GM19463 (cell line): ENCODE measurements at regions not wholly inside any gene's neighbourhood (a gene's known extent, or its start where the extent isn't known, plus 50 kb on each side); places are given as distances from the start of the nearest gene placed in this dataset.
"Not testable (repeated sequence)": the region's sequence is repeated elsewhere in the genome, so short reads cannot be mapped to it uniquely, and the experiment has no call there.

Source experiments
- ATAC-seq: cut with Tn5 transposase; IDR thresholded peaks from one replicate; pipeline ENCODE4 v1.9.1; 2021; ENCODE audit warnings: mild to moderate bottlenecking, moderate library complexity; ENCODE audit not compliant: unreplicated experiment

- ATAC-seq, result not testable (repeated sequence)
Measured at GRCh38 chr18:14460364-14460763, 83.0 kb downstream of the POTEC start.

- ATAC-seq, result not testable (repeated sequence)
Measured at GRCh38 chr18:14459826-14460225, 83.6 kb downstream of the POTEC start.

- not testable (repeated sequence) for ATAC-seq
Measured at GRCh38 chr18:14458009-14458945, 85.1 kb downstream of the POTEC start.

DNA sequence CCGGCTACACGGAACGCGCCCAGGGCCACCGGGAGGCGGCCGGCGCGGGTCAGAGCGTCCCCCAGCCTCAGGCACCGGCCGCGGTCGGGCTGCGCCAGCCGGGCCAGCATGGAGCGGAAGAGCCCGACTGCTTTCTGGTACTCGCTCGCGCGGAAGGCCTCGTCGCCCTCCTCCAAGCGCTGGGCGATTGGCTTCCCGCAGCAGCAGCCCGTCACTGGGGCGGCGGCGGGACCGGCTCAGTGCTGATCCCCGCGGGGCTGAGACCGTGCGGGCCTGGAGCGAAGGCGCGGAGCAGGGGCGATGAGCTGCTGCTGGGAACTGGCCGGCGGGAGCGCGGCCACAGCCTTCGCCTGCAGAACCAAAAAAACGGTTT lies 92.8 kb downstream of the POTEC start:
- not testable (repeated sequence) for ATAC-seq

DNA sequence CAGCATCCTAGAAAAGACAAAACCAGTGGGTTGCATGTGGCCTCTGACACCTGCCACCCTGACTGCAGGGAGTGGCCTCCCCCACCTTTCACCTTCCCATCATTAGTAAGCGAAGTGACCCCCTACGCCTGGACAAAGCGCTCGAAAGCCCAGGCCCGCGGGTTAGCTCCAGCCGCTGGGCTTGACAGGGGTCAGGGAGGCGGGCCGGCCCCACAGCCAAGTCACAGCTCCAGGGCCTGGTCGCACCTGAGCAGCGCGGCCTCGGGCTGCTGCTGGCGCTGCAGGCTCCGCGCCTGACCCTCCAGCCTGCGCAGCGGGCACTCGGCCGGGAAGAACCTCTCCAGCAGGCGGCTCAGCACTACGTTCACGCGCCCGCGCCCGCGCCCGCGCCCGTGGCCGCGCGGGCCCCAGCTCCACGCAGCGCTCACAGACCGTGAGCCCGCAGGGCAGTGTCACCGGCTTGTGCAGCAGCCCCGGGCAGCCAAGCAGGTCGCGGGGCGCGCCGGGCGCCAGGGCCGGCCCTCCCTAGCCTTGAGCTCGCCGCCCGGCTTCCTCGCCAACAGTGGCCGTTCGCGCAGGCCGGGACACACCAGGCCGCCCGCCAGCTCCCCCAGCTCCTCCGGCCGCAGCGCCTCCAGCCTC lies 93.3 kb downstream of the POTEC start:
- ATAC-seq, result not testable (repeated sequence)

DNA sequence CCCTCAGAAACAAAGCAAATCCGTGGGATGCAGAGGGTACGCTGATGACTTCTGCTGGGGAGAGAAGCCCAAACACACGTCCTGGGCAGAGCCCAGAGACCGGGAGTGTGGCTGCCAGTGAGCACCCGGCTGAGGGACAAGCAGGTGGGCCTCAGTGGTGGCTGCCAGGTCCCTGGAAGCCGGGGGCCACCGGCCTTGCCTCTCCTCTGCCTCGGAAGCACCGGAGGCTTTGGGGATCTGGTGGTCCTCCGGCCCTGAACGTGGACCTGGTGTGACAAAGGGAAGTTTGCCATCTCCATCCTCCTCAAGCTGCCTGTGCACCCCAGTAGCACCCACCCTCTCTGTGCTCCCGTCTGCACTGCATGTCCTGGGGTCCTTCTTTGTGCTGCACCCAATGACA lies 94.3 kb downstream of the POTEC start:
- not testable (repeated sequence) for ATAC-seq

- not testable (repeated sequence) for ATAC-seq
Measured at GRCh38 chr18:14447715-14448114, 95.7 kb downstream of the POTEC start.

GRCh38 chr18:14435460-14435859 lies 107.9 kb downstream of the POTEC start:
- ATAC-seq, result not testable (repeated sequence)

DNA sequence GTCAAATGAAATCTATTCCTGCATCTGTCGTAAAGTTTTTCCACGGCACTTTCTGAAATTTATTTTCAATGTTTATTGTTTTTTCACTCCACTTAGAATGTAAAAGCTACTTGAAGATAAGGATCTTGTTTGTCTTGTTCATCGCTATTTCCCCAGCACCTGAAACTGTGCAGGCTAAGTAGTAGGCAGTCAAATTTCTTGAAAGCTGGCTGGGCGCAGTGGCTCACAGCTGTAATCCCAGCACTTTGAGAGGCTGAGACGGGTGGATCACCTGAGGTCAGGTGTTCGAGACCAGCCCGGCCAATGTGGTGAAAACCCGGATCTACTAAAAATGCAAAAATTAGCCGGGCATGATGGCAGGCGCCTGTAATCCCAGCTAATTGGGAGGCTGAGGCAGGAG lies 111.0 kb downstream of the POTEC start:
- ATAC-seq, result not testable (repeated sequence)

DNA sequence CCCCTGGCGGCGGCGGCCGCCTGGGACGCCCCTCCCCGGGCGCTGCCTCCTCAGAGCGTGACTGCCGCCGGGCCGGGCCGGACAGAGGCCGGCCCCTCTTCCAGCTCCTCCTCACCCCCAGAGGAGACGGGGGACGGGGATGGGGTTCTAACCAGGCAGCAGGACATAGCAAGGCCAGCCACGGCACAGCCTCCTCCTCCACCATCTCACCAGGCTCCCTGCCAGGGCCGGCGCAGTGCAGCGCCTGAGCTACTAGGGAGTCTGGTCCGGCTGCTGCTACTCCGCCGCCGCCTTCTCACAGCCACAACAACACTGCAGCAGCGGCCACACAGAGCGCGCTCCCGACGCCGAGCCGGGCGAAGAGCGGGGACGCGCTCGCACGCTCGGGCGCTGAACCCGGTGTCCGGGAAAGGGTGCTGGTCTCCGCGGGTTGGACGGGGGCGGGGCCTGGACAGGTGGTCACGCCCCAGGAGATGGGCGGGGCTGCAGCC lies 112.3 kb downstream of the POTEC start:
- not testable (repeated sequence) for ATAC-seq

DNA sequence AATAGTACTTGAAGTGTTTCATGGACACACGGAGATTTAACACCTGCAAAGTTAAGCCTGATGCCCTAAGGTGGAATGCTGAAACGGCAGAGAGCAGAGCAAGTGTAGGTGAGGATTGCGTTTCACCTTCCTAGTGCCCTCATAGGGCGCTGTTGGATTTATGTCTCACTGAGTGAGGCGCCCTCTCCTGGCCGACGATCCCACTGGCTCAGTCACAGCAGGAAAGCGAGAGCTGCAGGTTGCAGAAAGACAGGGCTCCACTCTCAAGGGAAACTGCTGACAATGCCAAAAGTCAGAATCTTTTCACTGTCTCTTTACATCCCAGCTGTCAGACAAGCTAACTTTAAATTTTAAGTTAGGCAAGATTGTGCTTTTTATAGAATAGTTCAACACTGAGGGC lies 127.6 kb downstream of the POTEC start:
- not testable (repeated sequence) for ATAC-seq

DNA sequence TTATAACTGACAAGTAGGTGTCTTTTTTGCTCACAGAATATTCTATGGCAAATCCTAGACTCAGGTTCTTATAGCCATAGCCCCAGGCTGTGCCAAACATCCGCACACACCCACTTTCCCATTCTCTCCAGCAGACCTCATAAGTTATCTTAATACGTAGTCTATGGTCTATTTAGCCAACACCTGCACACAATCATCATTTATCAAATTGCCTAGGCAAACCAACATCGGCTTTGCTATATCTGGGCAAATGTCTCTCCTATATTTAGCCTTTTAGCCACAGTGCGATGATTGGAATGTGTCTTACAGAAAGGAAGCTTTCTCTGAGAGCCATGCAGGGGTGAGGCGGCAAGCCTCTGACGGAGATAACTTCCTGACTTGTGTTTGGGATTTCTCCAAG lies 128.0 kb downstream of the POTEC start:
- ATAC-seq, result not testable (repeated sequence)

DNA sequence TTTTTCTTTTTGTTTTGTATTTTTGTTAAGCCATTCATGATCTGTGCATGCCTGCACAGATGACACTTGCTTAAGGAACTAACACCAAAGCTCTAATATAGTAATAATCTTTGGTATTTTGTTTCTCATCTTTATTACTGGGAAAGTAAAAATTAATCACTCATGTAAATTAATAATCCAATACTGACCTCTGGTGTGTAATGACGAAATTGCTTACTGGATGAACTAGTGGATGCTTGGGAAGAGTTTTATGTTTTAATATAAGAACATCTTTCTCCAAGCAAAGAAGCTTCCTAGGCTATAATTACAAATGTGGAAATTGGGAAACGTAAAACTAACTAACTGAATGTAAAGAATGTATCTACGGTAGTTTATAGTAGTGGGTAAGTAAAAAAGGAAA lies 147.9 kb downstream of the POTEC start:
- not testable (repeated sequence) for ATAC-seq

DNA sequence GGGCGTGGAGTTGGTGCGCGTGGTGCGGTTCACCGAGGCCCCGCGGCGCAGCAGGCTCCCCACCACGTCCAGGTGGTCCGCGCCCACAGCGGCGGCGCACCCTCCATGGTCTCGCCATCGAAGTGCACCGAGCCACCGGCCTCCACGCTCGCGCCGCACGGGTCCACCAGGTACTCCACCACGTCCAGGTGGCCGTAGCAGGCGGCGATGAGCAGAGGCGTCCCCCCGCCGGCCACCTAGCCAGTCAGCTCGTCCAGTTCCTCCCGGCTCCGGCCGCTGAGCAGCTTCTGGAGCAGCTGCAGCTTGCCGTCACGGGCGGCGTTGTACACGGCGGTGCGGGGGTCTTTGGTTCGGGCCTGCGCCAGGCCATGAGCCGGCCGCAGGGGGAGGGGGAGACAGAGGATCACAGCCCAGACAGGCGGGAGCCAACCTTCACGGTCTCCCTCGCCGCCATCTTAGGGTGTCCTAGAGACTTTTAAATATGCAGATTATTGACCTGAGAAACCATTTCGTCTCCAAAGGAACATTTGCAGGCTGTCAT lies 149.8 kb downstream of the POTEC start:
- not testable (repeated sequence) for ATAC-seq

DNA sequence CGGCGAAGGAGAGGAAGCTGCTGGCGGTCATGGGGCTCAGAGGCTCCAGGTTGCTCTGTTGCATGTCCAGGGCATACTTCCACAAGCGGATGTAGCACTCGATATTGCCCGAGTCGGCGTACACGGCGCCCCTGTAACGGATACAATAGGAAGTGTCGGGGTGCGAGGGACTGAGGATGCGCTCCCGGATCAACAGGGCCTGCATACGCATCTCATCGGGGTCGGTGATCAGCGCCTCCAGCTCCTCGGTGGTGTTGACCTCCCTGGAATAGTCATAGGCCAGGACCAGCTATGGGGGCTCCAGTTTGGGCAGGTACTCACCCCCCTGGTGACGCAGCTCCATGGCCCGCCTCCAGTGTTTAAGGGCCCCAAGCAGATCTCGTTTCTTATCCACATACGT lies 150.8 kb downstream of the POTEC start:
- ATAC-seq, result not testable (repeated sequence)

DNA sequence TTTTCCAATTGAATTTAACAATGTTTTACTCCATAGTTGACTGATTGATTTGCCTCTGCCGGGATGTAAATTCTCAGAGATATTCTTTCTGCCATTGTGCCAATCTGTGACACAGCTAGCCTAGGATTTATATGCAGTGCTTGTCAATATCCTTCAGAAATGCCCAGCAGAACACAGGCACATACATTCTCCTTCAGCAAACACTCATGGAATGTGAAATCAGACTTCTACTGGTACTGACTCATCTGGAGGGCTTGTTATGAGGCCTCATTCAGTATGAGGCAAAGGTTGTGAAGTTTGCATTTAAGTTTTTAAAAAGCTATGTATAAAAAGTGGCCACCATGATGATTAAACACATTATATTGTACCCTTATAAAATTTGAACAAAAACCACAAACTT lies 158.4 kb downstream of the POTEC start:
- ATAC-seq, result not testable (repeated sequence)

- not testable (repeated sequence) for ATAC-seq
Measured at GRCh38 chr18:14382666-14383065, 160.7 kb downstream of the POTEC start.

GRCh38 chr18:14379489-14379888 lies 163.9 kb downstream of the POTEC start:
- ATAC-seq, result not testable (repeated sequence)

DNA sequence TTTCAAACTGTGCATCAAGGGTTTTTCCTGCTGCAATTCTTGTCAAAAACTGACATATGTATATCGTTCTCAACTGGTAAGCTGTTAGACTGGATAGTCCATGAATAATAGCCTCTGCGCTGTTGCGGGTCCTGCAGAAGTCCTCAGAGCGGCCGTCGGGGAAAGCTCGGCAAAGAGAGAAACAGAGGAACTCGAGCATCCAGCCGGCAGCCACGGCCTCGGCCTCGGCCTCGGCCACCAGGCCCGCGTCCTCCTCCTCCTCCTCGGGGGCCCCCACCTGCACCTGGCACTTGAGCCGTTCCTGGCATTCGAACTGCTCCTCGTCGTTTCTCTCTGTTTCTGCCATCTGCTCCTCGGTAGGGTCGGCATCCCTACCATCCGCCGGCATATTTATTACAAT lies 165.0 kb downstream of the POTEC start:
- not testable (repeated sequence) for ATAC-seq

DNA sequence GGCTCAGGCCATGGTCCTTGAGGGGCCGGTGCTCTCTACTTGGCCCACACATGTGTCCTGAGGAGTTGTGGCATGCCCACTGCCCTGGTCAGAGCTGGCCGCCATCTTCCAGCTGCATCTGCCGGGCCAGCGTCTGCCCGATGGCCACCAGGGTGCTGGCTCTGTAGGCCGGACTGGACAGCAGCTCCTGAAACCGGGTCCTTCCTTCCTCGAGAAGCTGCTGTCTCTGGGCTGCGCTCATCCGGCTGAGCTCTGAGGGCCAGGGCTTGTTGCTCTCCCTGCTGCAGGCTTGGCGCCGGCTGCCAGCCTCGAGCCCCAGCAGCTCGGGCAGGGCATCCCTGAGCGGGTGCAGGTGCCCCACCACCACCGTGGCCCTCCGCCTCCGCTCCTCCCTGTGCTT lies 182.1 kb downstream of the POTEC start:
- ATAC-seq, result not testable (repeated sequence)

- not testable (repeated sequence) for ATAC-seq
Measured at GRCh38 chr18:14357553-14358297, 185.7 kb downstream of the POTEC start.
